ENCODE measurements at regions not wholly inside any gene's neighbourhood (a gene's known extent, or its start where the extent isn't known, plus 50 kb on each side); places are given as distances from the start of the nearest gene placed in this dataset.

GRCh38 chr2:172333235-172333977, 94.0 kb upstream of the ITGA6 start:
- no peak for DNase-seq

DNA sequence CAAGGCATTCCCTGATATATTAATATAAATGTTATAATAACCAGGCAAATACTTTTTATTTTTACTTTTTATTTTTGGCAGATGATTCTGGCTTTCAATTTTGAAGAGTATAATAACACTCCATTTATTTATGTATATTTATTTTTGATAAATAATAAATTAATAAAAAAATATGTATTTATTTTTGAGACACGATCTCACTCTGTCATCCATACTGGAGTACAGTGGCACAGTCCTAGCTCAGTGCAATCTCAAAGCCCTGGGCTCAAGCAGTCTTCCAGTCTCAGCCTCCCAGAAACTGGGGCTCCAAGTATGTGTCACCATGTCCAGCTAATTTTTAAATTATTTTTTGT, 93.4 kb upstream of the ITGA6 start:
- DNase-seq, result no peak

DNA sequence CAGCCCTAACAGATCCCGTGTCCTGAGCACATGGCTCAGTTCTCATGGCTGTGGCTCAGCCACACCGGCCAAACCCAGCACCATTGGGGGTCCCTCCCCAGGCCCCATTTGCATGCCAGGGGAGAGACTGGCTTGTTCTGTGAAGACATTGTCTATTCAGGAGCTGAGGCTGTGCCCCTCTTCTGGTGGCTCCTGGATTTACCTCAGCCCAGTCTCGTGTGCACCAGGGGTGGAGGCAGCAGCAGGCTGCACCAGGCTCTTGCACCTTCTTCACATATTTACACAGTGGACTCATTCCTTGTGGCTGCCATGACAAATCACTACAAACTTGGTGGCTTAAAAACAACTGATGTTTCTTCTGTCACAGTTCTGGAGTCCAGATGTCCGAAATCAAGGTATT, 92.4 kb upstream of the ITGA6 start:
- DNase-seq, result no peak

DNA sequence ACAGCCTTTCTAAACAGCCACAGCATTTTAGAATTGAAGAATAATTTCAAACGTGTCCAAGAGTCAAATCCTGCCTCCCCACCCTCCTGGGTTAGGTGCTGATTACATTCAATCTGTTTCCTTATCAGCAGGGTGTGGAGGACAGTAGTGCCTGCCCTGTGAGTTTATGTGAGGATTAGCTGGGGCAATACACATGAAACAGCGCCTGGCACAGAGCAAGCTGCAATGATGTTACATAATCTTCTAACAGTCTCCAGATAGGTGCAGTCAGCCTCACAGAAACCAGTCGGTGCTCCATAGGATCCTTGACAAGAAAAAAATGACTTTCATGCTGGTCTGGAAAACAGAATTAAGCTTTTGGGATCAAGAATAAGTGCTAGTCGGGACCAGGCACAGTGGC, 91.7 kb upstream of the ITGA6 start:
- peak; percentile 37 for DNase-seq

GRCh38 chr2:172336681-172337080, 90.7 kb upstream of the ITGA6 start:
- no peak for DNase-seq

GRCh38 chr2:172339371-172340010, 87.9 kb upstream of the ITGA6 start:
- DNase-seq, result no peak

DNA sequence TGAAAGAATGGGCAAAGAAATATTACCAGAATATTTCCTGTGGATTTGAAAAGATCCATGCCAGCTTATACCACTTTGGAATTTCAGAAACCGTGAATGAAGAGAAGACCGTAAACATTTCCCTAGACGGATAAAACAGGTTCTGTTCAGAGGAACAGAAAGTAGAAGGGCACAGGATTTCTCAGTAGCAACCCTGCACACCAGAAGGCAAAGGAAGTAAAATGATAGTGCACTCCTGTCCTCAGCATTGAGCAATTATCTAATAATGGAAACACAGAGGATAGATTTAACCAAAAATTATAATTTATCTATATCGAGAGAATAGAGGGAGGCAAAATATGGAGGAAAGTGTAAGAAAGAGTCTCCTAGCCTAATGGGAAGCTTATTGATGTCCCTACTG, 87.0 kb upstream of the ITGA6 start:
- no peak for DNase-seq

DNA sequence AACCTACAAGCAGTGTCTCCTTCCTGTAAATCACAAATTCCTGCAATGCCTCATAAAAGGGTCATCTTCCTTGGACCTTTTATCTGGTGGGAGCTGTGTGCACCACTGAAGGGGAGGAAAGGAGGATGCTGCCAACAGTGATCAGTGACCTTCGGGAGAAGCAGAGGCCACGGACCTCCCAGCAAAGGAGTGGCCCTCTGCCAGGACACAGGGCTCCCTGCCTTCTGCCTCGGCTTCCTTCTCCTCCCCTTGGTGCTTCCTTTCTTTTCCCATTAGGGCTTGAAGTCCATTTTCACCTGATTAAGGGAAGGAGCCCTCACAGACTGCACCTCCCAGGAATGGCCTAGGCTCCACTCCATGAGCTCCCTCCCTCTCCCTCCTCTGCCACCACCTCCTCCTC, 85.3 kb upstream of the ITGA6 start:
- no peak for DNase-seq

DNA sequence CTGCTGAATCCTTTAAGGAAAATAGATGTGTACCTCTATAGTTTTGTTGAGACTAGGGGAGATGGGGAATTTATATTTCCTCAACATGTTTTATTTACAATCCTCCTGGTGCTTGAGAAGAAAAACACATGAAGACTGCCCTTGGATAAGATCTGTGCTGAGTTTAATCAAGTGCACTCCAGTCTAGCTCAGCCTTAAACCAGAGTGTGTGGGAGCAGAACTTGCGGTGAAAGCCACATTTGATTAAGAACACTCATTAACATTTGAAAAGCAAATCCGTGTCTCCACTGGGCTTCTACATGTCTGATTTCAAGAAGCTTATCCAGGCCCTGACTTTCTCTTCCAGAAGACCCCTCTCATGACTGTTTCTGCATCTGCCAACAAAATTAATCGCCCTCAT, 84.8 kb upstream of the ITGA6 start:
- DNase-seq, result peak; percentile 25

DNA sequence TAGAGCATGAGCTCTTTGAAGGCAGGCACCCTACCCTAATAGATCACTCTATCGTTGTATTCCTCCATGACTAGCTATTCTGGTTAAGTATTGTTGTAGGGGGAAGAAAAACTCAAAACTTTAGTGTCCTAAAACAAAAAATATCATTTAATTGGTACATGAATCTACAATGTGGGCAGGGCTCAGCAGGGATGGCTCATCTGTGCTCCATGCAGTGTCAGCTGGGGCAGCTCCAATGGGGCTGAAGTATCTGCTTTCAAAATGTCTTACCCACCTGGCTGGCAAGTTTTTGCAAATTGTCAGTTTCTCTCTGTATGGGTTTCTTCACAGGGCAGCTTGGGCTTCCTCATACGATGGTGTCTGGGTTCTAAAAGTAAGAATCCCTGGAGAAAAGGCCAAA, 83.2 kb upstream of the ITGA6 start:
- no peak for DNase-seq

- DNase-seq, result no peak
Measured at GRCh38 chr2:172345956-172346555, 81.3 kb upstream of the ITGA6 start.

- no peak for DNase-seq
Measured at GRCh38 chr2:172348555-172349288, 78.7 kb upstream of the ITGA6 start.

DNA sequence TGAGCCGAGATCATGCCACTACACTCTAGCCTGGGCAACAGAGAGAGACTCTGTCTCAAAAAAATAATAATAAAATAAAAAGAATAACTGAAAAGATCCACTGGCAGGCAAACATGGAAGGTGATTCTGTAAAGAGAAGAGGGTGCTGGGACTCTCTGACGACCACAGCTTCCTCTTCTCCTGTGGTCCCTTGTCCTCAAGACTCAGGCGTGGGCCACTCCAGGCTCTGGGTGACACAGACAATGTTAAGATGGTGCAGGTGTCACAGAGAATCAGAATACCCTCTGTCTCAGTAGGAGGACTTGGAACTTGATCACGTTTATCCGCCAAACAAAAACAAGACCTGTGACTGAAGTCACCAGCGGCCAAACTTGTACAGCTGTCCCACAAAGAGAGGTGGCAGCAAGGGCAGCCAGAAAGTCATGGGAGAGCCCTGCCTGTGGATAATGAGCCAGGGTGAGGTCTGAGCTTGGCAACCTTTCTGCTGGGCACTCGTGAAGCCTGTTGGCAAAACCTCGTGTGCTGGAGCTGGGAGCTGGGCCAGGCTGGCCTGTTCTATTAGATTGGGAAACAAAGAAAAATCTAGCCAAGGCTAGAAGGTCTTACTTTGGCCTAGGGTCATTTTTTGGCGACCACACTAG, 76.4 kb upstream of the ITGA6 start:
- no peak for DNase-seq

DNA sequence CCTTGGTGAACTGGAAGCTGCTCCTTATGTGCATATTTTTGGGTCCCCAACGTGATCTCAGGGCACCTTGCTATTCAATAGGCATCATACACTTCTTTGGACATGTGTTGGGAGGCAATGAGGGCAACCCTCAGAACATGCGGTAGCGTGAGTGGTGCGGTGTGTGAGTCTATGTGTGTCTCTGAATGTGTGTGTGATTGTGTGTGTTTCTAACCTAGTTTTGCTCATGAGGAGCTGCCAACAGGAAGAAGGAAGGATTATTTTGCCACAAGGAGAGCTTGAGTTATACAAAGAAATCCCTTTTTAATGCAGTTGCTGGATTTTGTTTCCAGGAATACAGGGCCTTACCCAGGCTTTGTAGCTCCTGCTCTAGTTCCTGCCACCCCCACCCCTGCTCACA, 75.8 kb upstream of the ITGA6 start:
- no peak for DNase-seq

DNA sequence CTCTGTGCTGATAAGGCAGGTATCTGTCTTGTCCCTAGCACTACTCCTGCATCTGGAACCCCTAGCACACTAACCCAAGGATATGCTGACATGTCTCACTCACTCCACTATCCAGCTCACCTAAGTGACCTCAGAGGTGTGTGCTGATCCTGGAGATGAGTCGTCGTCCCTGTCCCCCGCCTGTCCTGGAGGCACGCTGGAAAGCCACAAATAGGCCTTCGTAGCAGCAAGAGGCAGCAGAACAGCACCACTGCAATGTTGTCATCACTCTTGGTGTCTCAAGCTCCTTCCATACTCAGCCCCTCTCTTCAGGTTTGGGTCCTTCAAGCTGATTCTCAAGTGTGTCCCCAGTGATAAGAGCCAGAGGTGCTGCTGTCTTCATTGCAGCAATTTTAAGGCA, 73.0 kb upstream of the ITGA6 start:
- no peak for DNase-seq

DNA sequence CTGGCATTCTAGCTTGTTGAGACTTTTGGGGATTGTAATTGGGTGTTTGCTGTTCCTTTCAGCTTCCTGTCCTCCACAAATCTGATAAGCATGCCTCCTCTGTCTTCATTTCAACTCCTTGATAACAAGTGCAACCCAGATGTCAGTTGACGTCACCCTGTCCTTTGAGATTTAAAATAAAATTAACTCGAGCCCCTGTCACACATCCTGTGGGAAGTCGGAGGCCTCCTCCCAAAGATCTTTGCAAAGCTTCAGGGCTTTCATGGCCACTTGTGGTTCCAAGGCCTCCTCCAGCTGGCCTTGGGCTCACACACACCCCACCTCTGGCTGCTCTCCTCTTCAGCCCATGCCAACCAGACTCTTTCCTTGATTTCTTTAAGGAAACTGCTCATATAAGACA, 69.9 kb upstream of the ITGA6 start:
- peak; percentile 32 for DNase-seq

- DNase-seq, result no peak
Measured at GRCh38 chr2:172358691-172359556, 68.5 kb upstream of the ITGA6 start.

DNA sequence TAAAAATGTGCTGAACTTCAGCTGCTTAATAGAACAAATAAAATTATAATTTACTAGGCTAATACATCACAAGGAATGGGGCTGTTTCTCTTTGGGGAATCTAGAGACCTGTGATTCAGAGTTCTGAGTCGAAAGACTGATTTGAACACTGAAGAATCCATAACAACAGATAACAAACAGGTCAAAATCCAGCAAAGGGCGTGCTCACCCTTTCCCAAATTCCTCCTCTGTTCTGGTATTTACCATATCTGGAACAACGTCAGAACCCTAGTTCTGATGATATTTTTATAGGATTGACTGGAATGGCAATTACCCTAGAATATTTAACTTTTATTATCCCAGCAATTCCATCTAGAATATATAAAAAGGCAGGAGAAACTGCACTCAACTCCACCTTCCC, 66.0 kb upstream of the ITGA6 start:
- DNase-seq, result no peak

DNA sequence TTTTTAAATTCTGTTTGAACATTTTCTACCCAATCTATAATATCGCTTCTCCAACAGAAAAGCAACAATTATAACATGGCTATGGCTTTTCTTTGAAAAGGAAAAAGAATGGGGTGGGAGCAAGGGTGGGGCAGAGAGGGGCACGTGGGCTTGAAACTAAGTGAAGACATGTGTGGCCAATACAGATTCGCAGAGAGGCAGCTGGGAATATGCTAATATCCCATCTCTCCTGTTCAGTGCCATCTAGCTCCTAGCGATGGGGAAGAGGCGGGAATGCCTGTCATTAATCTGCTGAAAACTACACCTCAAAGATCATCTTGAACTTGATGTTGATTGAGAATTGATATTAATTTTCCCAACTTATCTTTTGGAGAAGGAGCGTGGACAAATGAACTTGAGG, 65.5 kb upstream of the ITGA6 start:
- no peak for DNase-seq

GRCh38 chr2:172364261-172364660, 63.1 kb upstream of the ITGA6 start:
- no peak for DNase-seq

GRCh38 chr2:172366596-172367150, 60.7 kb upstream of the ITGA6 start:
- DNase-seq, result no peak

DNA sequence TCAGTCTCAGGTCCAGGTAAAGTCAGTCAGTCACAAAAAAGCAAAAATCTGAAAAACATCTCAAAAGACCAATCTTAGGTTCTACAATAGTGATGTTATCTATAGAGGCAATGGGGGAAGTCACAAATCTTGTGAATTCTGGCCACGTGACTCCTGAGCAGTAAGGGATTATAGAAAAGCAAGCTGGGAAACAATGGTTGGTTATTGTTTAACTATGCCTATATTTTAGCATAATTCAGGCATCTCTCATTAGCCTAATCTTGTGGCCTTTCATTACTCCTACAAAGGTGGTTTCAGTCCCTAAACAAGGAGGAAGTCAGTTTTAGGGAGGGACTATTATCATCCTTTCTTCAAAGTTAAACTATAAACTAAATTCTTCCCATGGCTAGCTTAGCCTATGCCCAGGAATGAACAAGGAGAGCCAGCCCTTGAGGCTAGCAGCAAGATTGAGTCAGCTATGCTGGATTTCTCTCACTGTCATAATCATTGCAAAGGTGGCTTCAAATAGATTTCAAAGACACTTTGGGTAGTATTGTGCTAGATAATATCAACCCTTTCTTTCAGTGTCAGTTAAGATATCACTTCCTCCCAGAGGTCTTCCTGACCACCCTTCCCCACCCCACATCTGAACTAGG, 56.4 kb upstream of the ITGA6 start:
- no peak for DNase-seq
